AG09319 (cell line): ENCODE measurements at regions not wholly inside any gene's neighbourhood (a gene's known extent, or its start where the extent isn't known, plus 50 kb on each side); places are given as distances from the start of the nearest gene placed in this dataset.

Source experiments
- DNase-seq: peaks from one replicate; pipeline ENCODE4 v3.0.0-alpha.2; 2010; ENCODE audit warnings: low read depth; ENCODE audit errors: extremely low read depth
- CTCF ChIP-seq: IDR thresholded peaks from 2 replicates; pipeline ENCODE4 v1.5.1; 2011; ENCODE audit warnings: low read depth, mild to moderate bottlenecking, inconsistent platforms, low read length, moderate library complexity

DNA sequence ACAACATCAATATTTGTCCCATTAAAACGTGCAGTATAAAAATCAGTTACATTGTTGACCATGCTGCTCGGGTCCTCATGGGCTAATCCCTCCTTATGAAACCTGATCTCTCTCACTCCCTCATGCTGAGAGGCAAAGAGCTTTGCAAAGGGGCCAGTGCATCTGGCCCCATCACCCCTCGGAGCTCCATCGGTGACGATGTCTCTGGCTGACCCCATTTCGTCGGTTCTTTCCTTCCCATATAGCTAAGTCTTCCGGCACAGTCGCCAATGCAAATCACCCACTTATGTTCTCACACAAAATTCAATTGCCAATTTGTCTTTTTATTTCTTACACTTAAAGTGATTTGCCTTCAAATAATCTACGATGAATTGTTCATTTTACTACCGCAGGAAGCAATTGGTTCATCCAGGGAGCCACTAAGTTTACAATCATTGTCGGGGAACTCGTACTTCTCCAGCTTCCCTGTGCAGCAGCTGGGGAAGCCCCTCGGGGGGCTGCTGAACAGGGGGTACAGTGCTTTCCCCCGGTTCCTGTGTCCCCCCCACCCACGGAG lies 199.8 kb upstream of the CDH4 start:
- DNase-seq = no peak
- TF ChIP-seq CTCF = no peak

GRCh38 chr20:61052776-61053442 lies 199.2 kb upstream of the CDH4 start:
- TF ChIP-seq CTCF = no peak
- no peak for DNase-seq

DNA sequence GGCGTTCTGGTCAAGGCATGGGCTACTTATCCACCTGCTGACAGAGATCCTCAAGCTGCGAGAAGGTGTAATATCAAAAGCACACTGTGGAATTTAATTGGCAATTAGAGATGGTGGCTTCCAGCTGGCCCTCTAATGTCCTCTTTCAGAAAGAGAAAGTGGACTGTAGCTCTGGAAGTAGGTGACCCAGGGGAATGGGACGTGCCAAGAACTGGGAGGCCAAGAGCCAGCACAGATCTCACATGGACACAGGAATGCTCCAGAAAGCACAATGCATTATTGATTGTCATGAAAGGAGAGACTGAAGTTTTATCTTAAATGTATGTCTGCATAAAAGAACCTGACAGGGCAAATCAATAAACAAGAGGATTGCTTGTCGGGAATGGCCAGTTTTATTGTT lies 198.6 kb upstream of the CDH4 start:
- DNase-seq = no peak
- TF ChIP-seq CTCF = no peak

DNA sequence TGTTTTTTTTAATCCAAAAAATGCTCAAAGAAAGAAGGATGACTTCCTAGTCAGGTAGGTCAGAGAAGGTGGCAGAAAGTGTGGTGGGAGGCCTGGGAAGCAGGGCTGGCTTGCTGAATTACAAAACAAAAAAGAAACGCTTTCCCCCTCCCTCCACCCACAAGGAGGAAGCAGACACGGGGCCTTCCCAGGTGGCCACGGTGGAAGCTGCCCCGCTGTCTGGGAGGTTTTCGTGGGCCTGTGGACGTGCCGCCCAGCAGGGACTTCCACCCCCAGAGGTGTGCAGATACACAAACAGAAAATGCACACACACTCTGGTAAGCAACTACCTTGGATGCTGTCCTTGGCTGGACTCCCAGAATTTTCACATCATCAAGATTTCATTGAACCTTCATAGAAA lies 198.2 kb upstream of the CDH4 start:
- no peak for DNase-seq
- TF ChIP-seq CTCF = no peak

- no peak for TF ChIP-seq CTCF
Measured at GRCh38 chr20:61054411-61054810, 197.7 kb upstream of the CDH4 start.

DNA sequence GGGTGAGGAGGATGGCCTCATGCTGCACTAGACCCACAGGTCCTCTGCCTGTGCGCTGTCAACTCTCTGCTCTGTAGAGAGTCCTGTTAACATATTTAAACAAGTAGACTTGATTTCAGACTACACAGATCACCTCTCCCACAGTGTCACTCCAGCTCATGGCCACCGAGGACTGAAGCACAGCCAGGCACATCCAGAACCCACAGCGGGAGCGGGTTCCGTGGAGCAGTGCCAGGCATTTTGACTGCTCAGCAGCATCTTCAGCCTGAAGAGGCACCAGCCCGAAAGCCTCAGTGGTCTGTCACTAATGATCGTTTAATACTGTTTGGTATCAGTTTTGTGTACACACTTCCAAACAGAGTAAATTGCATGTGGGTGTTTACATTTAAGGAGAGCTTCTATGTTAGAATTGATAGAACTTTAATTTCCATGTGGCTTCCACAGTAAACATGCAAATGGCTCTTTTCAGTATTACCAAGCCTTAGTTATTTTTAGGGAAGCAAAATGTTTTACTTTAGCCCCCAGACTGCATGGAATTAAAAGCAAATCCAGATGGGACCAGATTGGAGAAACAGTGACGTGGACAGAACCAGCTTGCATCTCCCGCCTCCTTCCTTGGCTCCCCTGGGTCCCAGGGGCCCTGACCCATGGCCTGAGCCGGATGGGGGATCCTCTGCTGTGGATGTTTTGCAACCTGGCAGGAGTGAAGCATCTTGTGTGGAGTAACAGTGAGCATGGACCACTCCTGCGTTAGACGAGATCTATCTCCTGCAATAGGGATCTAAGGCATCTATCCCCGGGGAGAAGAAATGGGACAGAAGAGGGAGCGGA lies 196.7 kb upstream of the CDH4 start:
- DNase-seq = no peak
- no peak for TF ChIP-seq CTCF

More at GRCh38 chr20:61054411-61054810, 197.7 kb upstream of the CDH4 start:
- no peak for DNase-seq

DNA sequence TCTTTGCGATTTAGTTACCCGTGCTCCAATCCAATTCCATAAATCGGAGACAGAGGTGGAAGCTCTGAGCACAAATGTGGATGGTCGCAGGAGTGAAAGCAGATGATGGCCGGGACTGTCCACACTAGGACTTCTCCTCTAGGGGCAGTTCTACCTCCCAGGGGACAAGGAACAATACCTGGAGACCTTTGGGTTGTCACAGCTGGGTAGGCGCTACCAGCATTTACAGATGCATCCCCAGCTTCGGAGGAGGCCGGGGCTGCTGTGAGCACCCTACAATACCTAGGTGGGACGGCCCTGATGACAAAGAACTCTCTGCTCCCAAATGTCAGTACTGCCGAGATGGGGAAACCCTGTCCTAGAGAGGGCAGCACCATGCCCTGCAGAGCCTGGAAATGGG lies 195.9 kb upstream of the CDH4 start:
- TF ChIP-seq CTCF = no peak
- DNase-seq = no peak
